SK-MEL-5 (cell line): ENCODE measurements at regions not wholly inside any gene's neighbourhood (a gene's known extent, or its start where the extent isn't known, plus 50 kb on each side); places are given as distances from the start of the nearest gene placed in this dataset.
"Not testable (repeated sequence)": the region's sequence is repeated elsewhere in the genome, so short reads cannot be mapped to it uniquely, and the experiment has no call there.

Experiments
- DNase-seq: peaks from one replicate; pipeline ENCODE4 v3.0.0-alpha.2; 2016; ENCODE audit warnings: low read depth, low spot score
- in situ Hi-C: cut with HindIII; loops from 2 replicates; pipeline ENCODE4 v1.10.0; 2016; ENCODE audit warnings: low sequenced_read_pairs, high pct_unique_total_duplicates, low pct_unique_long_range_greater_than_20kb

DNA sequence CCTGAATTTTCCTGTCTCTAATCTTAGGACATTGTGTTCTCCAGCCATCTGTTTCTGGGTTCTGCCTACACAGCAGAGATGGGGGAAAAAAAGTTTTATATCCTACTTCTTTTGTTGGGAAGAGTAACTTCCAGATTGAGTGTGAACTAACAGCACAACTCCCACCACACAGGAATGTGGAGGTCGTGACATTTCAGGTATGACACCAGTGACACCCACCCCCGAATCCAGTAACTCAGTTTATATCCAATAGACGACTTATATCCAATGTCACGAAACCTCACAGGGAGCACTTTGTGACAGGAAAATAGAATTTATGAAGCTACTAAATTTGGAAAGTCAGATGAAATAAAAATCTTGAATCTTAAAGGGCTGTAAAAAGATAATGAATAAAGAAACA, 211.9 kb upstream of the GRM3 start:
- DNase-seq, result no peak
- in situ Hi-C loops, result no loop called here

DNA sequence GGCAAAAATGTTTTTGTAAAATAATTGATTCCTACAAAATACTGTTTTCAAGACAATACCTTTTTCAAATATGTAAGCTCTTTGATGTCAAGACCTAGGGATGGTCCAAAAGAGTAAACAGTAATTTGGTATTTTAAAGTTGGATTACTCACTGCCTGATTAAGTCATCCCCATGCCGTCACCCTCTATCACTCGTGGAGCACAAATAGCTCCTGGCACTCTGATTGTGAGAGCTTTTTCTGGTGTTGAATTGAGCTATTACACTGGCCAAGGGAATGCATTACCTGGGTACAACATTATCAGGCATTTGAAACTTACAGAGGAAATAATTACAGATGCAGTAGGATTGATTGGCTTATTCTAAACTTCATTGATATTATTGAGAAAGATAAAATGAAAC, 231.9 kb upstream of the GRM3 start:
- in situ Hi-C loops, result no loop called here
- DNase-seq, result no peak

DNA sequence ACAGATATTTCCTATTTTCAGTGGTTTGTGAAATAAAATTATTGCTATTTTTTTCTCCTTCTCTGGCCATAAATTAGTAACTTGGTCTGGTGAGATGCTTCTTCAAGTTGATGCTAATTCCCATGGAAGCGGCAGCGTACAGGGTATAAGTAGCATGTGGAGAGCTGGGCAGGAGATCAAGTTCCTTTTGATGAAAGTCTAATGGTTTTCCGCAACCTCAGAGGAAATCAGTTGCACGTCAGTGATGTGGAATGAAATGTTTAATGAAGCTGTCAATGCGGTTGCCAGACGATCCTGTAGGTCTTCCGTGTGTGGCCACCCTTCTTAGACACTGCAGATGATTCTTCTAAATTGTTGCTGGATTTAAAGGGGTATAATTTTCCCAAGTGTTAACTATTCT, 236.4 kb upstream of the GRM3 start:
- in situ Hi-C loops, result no loop called here
- no peak for DNase-seq

DNA sequence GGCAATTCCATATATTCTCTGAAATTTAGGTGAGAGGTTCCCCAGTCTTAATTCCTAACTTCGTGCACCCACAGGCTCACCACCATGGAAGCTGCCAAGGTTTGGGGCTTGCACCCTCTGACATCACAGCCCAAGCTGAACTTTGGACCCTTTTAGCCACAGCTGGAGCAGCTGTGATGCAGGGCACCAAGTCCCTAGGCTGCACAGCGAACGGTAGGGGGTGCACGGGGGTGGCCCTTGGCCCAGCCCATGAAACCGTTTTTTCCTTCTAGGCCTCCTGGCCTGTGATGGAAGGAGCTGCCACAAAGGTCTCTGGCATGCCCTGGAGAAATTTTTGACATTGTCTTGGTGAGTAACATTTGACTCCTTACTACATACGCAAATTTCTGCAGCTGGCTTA, 251.9 kb upstream of the GRM3 start:
- no peak for DNase-seq
- in situ Hi-C loops, result no loop called here

DNA sequence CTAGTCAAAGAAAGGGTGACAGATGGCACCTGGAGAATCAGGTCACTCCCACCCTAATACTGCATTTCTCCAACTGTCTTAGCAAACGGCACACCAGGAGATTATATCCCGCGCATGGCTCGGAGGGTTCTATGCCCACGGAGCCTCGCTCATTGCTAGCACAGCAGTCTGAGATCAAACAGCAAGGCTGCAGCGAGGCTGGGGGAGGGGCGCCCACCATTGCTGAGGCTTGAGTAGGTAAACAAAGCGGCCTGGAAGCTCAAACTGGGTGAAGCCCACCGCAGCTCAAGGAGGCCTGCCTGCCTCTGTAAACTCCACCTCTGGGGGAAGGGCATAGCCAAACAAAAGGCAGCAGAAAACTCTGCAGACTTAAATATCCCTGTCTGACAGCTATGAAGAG, 268.1 kb upstream of the GRM3 start:
- in situ Hi-C loops, result not testable (repeated sequence)

DNA sequence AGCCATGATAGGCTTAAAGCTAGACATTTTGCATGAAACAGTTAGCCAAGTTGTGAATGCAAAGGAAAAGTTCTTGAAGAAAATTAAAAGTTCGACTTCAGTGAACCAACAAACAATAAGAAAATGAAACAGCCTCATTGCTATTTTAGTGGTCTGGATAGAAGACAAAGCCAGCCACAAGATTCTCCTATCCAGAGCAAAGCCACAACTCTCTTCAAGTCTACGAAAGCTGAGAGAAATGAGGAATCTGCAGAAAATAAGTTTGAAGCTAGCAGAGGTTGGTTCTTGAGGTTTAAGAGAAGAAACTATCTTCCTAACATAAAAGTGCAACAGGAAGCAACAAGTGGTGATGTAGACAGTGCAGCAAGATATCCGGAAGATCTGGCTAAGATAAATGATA, 271.4 kb upstream of the GRM3 start:
- in situ Hi-C loops, result no loop called here
- DNase-seq, result no peak

More for the DNA sequence above, 268.1 kb upstream of the GRM3 start:
- DNase-seq, result not testable (repeated sequence)

DNA sequence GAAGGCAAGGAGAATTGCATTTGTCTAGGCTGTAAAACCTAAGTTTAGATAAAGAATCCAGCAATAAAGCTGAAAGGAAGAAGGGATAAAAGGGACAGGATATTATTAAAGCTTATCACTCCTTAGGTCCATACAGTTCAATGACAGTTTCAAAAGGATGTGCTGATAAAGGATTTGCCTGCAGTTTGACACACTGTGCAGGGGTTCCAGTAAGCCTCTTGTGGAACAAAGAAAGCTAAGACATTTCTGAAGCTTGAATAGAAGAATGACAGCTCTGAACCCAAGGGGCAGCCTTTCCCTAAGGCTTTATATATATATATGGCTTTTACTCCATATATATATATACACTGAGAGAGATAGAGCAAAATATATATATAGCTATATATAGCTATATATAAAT, 276.8 kb upstream of the GRM3 start:
- in situ Hi-C loops, result no loop called here
- DNase-seq, result no peak

DNA sequence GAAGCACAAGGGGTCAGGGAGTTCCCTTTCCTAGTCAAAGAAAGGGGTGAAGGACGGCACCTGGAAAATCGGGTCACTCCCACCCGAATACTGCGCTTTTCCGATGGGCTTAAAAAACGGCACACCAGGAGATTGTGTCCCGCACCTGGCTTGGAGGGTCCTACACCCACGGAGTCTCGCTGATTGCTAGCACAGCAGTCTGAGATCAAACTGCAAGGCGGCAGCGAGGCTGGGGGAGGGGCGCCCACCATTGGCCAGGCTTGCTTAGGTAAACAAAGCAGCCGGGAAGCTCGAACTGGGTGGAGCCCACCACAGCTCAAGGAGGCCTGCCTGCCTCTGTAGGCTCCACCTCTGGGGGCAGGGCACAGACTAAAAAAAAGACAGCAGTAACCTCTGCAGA, 303.3 kb upstream of the GRM3 start:
- in situ Hi-C loops, result not testable (repeated sequence)

DNA sequence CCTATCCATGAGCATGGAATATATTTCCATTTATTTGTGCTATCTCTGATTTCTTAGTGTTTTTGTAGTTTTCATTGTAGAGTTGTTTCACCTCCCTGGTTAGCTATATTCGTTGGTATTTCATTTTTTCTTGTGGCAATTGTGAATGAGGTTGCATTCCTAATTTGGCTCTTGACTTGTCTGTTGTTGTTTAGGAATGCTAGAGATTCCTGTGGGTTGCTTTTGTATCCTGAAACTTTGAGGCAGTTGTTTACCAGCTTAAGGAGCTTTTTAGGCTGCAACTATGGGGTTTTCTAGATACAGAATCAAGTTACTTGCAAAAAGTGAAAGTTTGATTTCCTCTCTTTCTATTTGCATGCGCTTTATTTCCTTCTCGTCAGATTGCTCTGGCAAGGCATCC, 304.7 kb upstream of the GRM3 start:
- no peak for DNase-seq
- in situ Hi-C loops, result no loop called here

More for the DNA sequence above, 303.3 kb upstream of the GRM3 start:
- not testable (repeated sequence) for DNase-seq

DNA sequence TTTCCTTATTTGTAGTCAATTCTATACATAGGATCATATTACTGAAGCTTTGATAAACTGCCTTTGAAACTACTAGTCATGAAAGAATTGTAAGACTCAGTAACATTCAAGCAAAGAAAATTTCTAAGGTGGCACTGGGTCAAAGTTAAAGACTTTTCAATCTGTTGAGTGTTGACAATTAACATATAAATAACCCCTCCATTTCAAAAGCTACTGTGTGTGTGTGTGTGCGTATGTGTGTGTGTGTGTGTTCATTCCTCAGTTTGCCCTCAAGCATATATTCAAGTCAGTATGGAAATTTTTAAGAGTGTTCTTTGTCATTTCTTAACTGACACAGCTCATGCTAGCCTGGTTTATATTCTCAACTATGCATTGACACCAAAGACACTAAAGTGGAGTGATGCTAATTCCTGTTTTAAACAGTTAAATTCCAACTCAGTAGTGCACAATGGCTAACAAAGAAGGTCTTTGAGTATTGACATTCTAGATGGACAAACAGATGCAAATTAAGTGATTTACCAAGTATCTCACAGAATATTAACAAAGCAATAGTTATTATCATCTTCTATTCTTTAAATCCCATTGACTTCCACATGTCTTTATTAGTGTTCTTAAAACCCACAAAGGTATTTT, 314.8 kb upstream of the GRM3 start:
- DNase-seq, result no peak

DNA sequence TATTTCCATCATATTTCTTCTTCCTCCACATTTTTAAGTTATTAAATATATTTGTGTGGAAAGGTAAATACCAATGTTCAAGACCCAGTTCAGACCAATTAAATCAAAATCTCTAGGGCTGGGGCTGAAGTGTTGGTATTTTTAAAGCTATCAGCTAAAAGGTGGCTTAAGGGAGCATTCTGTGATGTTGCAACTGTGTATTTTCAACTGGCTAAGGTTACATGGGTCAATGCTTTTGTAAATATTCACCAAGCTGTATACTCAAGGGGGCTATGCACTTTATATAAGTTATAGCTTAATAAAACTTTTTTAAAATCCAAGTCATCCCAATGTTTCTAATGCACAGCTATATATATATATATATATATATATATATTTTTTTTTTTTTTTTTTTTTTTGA, 316.9 kb upstream of the GRM3 start:
- DNase-seq, result no peak
- in situ Hi-C loops, result no loop called here

More for the DNA sequence above, 314.8 kb upstream of the GRM3 start:
- in situ Hi-C loops, result no loop called here

DNA sequence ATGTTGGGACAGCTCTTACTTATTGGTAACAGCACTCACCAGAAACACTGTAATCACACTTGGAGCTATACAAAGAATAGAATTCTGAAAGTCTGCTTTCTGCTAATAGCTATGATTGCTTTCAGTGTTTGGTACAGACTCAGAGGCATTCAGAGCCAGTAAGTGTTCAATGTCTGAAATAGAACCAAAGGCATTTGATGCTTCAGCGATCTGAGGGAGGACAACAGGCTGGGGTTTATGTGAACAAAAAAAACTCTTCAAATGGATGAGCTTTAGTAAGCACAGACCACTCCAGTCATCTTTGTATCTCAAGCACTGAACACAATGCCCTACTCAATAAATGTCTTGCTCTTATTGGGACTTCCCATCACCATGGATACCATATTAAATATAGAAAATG, 322.8 kb upstream of the GRM3 start:
- in situ Hi-C loops, result no loop called here
- DNase-seq, result no peak

DNA sequence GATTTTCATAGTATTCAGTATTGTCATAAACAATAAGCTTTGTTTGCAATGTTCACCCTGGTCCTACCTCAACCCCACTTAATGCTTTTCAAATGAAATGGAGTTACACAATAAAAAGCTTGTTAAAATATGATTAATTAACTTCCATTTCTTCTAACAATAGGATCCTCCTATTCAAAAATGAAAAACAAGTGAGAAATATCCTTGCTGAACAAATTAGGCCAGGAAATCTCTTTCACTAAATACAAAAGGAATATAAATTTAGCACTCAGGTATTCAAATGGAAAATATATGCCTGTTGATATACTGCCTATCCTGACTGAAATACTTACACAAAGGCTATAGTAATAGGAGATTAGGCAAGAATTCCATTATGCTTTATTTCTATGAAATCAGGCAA, 323.4 kb upstream of the GRM3 start:
- DNase-seq, result no peak

DNA sequence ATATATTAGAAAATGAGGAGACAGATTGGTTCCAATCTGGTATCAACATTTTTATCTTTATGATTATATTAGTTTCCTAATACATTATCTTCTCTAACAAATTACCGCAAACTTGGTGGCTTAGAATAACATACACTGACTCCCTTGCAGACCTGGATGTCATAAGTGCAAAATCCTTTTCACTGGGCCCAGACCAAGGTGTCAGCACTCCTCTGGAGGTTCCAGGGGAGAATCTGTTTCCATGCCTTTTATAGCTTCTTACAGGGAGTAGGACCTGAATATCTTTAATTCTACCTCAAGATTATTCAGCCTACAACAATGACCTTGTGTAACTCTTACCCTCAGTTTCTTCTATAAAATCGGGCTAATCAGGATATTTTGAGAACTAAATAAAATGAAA, 329.9 kb upstream of the GRM3 start:
- in situ Hi-C loops, result no loop called here
- DNase-seq, result no peak

More for the DNA sequence above, 323.4 kb upstream of the GRM3 start:
- in situ Hi-C loops, result no loop called here

DNA sequence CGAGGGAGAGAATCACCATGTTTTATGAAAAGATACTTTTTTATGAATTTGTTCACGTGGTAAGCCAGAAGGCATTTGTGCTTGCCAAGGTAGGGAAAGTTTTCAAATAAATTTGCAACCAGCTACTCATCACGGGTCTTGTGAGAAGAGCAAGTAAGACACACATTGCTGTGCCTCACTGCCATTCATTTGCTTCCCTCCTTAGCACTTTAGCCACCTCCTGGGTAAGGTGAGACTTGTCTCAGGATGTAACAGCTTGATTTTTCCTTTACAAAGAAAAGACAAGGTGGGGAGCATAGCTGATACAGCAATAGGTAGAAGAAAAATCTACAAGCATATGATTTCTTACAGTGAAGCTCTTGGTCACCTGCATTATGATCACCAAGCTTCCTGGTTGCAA, 342.4 kb upstream of the GRM3 start:
- in situ Hi-C loops, result no loop called here
- no peak for DNase-seq

DNA sequence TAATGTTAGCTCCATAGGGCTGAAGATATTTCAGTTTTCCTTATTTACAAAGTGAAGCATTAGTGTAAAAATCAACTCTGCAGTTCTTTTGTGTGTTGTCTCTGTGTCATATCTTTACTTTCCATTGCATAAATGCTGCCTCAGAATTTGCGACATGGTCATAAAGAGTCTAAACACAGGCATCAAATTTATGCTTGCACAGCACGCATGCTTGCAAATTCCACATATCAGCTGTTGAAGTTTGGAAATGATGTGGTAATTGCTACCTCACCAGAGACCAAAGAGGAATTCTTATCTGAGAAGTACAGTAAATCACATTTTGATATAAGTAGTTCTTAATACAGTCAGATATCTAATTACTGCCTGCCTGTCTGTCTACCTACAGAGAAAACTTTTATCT, 348.2 kb upstream of the GRM3 start:
- in situ Hi-C loops, result no loop called here

DNA sequence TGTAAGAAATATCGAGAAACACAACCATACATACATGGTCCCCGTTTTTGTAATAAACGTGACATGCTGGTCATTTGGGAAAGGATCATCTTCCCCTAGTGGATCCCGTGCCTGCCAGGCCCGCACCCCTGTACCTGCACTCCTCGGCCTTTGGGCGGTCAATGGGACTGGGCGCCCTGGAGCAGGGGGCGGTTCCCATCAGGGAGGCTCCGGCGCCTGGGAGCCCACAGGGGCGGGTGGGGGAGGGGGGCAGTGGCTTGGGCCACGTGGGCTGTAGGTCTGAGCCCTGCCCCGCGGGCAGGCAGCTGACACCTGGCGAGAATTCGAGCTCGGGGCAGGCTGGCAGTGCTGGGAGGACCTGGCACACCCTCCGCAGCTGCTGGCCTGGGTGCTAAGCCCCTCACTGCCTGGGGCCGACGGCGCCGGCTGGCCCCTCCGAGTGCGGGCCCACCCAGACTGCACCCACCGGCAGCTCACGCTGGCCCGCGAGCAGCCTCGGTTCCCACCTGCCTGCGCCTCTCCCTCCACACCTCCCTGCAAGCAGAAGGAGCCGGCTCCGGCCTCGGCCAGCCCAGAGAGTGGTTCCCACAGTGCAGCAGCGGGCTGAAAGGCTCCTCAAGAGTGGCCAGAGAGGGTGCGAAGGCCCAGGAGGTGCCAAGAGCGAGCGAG, 361.6 kb upstream of the GRM3 start:
- no peak for DNase-seq
- in situ Hi-C loops, result no loop called here

More for the DNA sequence above, 348.2 kb upstream of the GRM3 start:
- no peak for DNase-seq

DNA sequence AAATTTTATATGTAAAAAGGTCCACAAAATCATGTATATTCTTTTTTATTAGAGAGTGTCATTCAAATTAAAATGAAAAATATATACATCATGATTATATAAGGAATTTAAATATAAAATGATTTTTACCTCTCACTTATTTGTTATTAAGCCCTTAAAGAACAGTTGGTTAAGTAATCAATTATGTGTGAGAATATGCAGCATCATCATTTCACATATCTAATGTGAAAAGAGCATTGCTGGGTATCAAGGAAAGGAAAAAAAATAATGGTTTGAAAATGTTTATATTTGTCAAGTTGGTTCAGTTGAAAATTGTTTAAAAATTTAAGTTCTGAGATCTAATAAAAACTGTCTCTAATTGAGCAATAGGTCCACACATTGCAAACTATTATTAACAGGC, 363.6 kb upstream of the GRM3 start:
- in situ Hi-C loops, result no loop called here
- no peak for DNase-seq

DNA sequence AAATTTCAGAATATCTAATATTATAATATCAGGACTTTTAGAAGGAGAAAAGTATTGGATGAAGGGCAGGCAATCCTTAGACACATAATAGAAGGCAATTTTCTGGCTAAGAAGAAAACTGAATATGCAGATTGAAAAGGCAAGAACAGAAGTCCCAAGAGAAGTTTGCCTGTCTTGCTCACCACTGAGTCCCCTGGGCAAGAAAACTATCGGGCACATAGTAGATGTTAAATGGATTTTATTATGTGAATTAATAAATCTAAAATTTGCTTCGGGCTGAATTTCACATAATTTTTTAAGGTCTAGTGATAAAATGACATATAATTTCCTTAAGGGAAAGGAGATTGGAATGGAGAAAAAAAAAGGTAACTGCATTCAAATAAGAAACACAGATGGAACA, 380.9 kb upstream of the GRM3 start:
- DNase-seq, result no peak
- in situ Hi-C loops, result no loop called here
